GM23338 (cell line): ENCODE measurements at regions not wholly inside any gene's neighbourhood (a gene's known extent, or its start where the extent isn't known, plus 50 kb on each side); places are given as distances from the start of the nearest gene placed in this dataset.

ENCODE experiments used
- ATAC-seq: fragments of 200-7000 bp; cut with Tn5 transposase; 3 replicates; pipeline ENCODE4 v1.9.1; 2020
- DNase-seq: peaks from one replicate; pipeline ENCODE4 v3.0.0-alpha.2; 2015; ENCODE audit warnings: low spot score
- H2AFZ ChIP-seq: fragments of 200-600 bp; sonication (generic); 2 replicates; pipeline ENCODE4 v1.8.0; 2016; ENCODE audit warnings: antibody characterized with exemption, mild to moderate bottlenecking, moderate library complexity
- H3F3A ChIP-seq: fragments of 200-600 bp; sonication (generic); replicated peaks from 2 replicates; pipeline ENCODE4 v1.8.0; 2017; ENCODE audit warnings: antibody characterized with exemption, mixed run types, low read depth
- H3K27ac ChIP-seq: fragments of 200-600 bp; sonication (generic); 2 replicates; pipeline ENCODE4 v1.6.1; 2016; ENCODE audit warnings: low read depth
- H3K27me3 ChIP-seq: fragments of 200-600 bp; sonication (generic); 2 replicates; pipeline ENCODE4 v1.8.0; 2016; ENCODE audit warnings: mild to moderate bottlenecking, mixed run types, moderate library complexity; ENCODE audit not compliant: insufficient read depth
- H3K36me3 ChIP-seq: fragments of 200-600 bp; sonication (generic); 2 replicates; pipeline ENCODE4 v1.8.0; 2016; ENCODE audit warnings: mild to moderate bottlenecking; ENCODE audit not compliant: insufficient read depth
- H3K4me1 ChIP-seq: fragments of 200-600 bp; sonication (generic); 2 replicates; pipeline ENCODE4 v1.8.0; 2016; ENCODE audit warnings: mild to moderate bottlenecking, moderate library complexity; ENCODE audit not compliant: insufficient read depth
- H3K4me2 ChIP-seq: fragments of 200-600 bp; sonication (generic); 2 replicates; pipeline ENCODE4 v1.7.1; 2017; ENCODE audit warnings: mixed run types
- H3K4me3 ChIP-seq: fragments of 200-600 bp; sonication (generic); 2 replicates; pipeline ENCODE4 v1.6.1; 2016; ENCODE audit warnings: mixed run types
- H3K79me2 ChIP-seq: fragments of 200-600 bp; sonication (generic); replicated peaks from 2 replicates; pipeline ENCODE4 v1.8.0; 2017; ENCODE audit warnings: mild to moderate bottlenecking; ENCODE audit not compliant: insufficient read depth
- H3K9me2 ChIP-seq: fragments of 200-600 bp; sonication (generic); 2 replicates; pipeline ENCODE4 v1.8.0; 2017; ENCODE audit not compliant: insufficient read depth
- H4K20me1 ChIP-seq: fragments of 200-600 bp; sonication (generic); replicated peaks from 2 replicates; pipeline ENCODE4 v1.8.0; 2017; ENCODE audit warnings: mild to moderate bottlenecking; ENCODE audit not compliant: insufficient read depth
- H3K27ac Mint-ChIP-seq: 2 replicates; pipeline ENCODE4 v1.8.0; 2020; ENCODE audit warnings: inconsistent platforms, mild to moderate bottlenecking, moderate library complexity, mixed read lengths
- H3K27me3 Mint-ChIP-seq: 3 replicates; pipeline ENCODE4 v1.8.0; 2022; ENCODE audit warnings: low read depth, mild to moderate bottlenecking, moderate library complexity, mixed read lengths, inconsistent platforms; ENCODE audit not compliant: insufficient read depth, poor library complexity
- H3K36me3 Mint-ChIP-seq: 3 replicates; pipeline ENCODE4 v1.8.0; 2021; ENCODE audit warnings: low read depth, mild to moderate bottlenecking, inconsistent platforms, moderate library complexity, mixed read lengths
- H3K4me1 Mint-ChIP-seq: 3 replicates; pipeline ENCODE4 v1.8.0; 2020; ENCODE audit warnings: mild to moderate bottlenecking, inconsistent platforms, mixed read lengths
- H3K4me3 Mint-ChIP-seq: 3 replicates; pipeline ENCODE4 v1.8.0; 2021; ENCODE audit warnings: moderate library complexity, mild to moderate bottlenecking, inconsistent platforms, mixed read lengths
- H3K9me3 Mint-ChIP-seq: 3 replicates; pipeline ENCODE4 v1.8.0; 2020; ENCODE audit warnings: moderate library complexity, mild to moderate bottlenecking, inconsistent platforms, mixed read lengths
- JUNB ChIP-seq: IDR thresholded peaks from one replicate; pipeline ENCODE4 v1.6.1; 2016; ENCODE audit warnings: antibody characterized with exemption; ENCODE audit not compliant: unreplicated experiment
- STAT1 ChIP-seq: IDR thresholded peaks from one replicate; pipeline ENCODE4 v1.6.1; 2016; ENCODE audit warnings: antibody characterized with exemption; ENCODE audit not compliant: unreplicated experiment
- ZNF331 ChIP-seq: fragments of 250-450 bp; sonication (Bioruptor Pico); IDR thresholded peaks from 2 replicates; pipeline ENCODE4 v1.5.0; 2020; ENCODE audit warnings: low read depth, mild to moderate bottlenecking, moderate library complexity
- TF ChIP-seq, protein P1 (sequence below): IDR thresholded peaks from 2 replicates; pipeline ENCODE4 v1.6.1; 2016; ENCODE audit warnings: antibody characterized with exemption
- TF ChIP-seq, protein P2 (sequence below): fragments of 250-450 bp; sonication (Bioruptor Pico); IDR thresholded peaks from 2 replicates; pipeline ENCODE4 v1.5.0; 2020; ENCODE audit warnings: mild to moderate bottlenecking, moderate library complexity
- TF ChIP-seq, protein P3 (sequence below): IDR thresholded peaks from one replicate; pipeline ENCODE4 v1.6.1; 2018; ENCODE audit warnings: antibody characterized with exemption; ENCODE audit not compliant: unreplicated experiment

DNA sequence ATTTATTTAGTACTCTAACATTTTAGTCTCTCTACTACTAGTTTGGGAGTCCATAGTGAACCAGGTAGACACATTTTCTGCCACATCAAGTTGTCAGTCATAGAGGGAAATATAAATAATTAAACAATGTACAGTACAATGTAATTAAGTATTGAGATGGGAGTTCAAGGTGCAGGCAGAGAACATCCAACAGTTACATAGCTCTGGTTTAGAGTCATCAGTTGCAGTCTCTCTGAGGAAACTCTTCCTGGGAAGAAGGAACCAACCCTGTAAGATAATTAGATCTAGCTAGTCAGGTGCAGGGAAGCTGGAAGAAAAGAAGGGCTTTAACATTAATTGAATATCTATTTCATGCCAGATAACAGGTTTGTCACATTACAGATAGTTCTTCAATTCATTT is 457.9 kb upstream of the DYNLRB2 start:
- Histone ChIP-seq H3K4me3 (no peak overlapping the region), H3K79me2 (no peaks in the 10 kb centered on the region), H3K27me3 (no peaks in the 10 kb centered on the region), H3K27ac (no peak overlapping the region), H3K4me1 (no peaks in the 10 kb centered on the region), H3K9me2 (no peaks in the 10 kb centered on the region), H3K4me2 (no peak overlapping the region), H2AFZ (no peak overlapping the region), H4K20me1 (no peaks in the 10 kb centered on the region), H3K36me3 (no peaks in the 10 kb centered on the region), H3F3A (no peaks in the 10 kb centered on the region)
- no peak overlapping the region for H3K27ac Mint-ChIP-seq
- DNase-seq (no peak), ATAC-seq (no peak)
- H3K36me3 Mint-ChIP-seq = no peaks in the 10 kb centered on the region
- H3K4me3 Mint-ChIP-seq = no peak overlapping the region
- no peaks in the 10 kb centered on the region; the same call in 2 of the 3 replicates for H3K9me3 Mint-ChIP-seq
- no peaks in the 10 kb centered on the region for H3K27me3 Mint-ChIP-seq
- no peaks in the 10 kb centered on the region for H3K4me1 Mint-ChIP-seq
- TF ChIP-seq, protein P1, sequence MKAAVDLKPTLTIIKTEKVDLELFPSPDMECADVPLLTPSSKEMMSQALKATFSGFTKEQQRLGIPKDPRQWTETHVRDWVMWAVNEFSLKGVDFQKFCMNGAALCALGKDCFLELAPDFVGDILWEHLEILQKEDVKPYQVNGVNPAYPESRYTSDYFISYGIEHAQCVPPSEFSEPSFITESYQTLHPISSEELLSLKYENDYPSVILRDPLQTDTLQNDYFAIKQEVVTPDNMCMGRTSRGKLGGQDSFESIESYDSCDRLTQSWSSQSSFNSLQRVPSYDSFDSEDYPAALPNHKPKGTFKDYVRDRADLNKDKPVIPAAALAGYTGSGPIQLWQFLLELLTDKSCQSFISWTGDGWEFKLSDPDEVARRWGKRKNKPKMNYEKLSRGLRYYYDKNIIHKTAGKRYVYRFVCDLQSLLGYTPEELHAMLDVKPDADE = no peak
- TF ChIP-seq JUNB (no peak), STAT1 (no peak), ZNF331 (CRISPR knock-in tag) (no peak)
- TF ChIP-seq, protein P2, sequence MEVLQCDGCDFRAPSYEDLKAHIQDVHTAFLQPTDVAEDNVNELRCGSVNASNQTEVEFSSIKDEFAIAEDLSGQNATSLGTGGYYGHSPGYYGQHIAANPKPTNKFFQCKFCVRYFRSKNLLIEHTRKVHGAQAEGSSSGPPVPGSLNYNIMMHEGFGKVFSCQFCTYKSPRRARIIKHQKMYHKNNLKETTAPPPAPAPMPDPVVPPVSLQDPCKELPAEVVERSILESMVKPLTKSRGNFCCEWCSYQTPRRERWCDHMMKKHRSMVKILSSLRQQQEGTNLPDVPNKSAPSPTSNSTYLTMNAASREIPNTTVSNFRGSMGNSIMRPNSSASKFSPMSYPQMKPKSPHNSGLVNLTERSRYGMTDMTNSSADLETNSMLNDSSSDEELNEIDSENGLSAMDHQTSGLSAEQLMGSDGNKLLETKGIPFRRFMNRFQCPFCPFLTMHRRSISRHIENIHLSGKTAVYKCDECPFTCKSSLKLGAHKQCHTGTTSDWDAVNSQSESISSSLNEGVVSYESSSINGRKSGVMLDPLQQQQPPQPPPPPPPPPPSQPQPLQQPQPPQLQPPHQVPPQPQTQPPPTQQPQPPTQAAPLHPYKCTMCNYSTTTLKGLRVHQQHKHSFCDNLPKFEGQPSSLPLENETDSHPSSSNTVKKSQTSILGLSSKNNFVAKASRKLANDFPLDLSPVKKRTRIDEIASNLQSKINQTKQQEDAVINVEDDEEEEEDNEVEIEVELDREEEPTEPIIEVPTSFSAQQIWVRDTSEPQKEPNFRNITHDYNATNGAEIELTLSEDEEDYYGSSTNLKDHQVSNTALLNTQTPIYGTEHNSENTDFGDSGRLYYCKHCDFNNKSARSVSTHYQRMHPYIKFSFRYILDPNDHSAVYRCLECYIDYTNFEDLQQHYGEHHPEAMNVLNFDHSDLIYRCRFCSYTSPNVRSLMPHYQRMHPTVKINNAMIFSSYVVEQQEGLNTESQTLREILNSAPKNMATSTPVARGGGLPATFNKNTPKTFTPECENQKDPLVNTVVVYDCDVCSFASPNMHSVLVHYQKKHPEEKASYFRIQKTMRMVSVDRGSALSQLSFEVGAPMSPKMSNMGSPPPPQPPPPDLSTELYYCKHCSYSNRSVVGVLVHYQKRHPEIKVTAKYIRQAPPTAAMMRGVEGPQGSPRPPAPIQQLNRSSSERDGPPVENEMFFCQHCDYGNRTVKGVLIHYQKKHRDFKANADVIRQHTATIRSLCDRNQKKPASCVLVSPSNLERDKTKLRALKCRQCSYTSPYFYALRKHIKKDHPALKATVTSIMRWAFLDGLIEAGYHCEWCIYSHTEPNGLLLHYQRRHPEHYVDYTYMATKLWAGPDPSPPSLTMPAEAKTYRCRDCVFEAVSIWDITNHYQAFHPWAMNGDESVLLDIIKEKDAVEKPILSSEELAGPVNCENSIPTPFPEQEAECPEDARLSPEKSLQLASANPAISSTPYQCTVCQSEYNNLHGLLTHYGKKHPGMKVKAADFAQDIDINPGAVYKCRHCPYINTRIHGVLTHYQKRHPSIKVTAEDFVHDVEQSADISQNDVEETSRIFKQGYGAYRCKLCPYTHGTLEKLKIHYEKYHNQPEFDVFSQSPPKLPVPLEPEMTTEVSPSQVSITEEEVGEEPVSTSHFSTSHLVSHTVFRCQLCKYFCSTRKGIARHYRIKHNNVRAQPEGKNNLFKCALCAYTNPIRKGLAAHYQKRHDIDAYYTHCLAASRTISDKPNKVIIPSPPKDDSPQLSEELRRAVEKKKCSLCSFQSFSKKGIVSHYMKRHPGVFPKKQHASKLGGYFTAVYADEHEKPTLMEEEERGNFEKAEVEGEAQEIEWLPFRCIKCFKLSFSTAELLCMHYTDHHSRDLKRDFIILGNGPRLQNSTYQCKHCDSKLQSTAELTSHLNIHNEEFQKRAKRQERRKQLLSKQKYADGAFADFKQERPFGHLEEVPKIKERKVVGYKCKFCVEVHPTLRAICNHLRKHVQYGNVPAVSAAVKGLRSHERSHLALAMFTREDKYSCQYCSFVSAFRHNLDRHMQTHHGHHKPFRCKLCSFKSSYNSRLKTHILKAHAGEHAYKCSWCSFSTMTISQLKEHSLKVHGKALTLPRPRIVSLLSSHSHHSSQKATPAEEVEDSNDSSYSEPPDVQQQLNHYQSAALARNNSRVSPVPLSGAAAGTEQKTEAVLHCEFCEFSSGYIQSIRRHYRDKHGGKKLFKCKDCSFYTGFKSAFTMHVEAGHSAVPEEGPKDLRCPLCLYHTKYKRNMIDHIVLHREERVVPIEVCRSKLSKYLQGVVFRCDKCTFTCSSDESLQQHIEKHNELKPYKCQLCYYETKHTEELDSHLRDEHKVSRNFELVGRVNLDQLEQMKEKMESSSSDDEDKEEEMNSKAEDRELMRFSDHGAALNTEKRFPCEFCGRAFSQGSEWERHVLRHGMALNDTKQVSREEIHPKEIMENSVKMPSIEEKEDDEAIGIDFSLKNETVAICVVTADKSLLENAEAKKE (CRISPR knock-in tag) = no peak
- TF ChIP-seq, protein P3, sequence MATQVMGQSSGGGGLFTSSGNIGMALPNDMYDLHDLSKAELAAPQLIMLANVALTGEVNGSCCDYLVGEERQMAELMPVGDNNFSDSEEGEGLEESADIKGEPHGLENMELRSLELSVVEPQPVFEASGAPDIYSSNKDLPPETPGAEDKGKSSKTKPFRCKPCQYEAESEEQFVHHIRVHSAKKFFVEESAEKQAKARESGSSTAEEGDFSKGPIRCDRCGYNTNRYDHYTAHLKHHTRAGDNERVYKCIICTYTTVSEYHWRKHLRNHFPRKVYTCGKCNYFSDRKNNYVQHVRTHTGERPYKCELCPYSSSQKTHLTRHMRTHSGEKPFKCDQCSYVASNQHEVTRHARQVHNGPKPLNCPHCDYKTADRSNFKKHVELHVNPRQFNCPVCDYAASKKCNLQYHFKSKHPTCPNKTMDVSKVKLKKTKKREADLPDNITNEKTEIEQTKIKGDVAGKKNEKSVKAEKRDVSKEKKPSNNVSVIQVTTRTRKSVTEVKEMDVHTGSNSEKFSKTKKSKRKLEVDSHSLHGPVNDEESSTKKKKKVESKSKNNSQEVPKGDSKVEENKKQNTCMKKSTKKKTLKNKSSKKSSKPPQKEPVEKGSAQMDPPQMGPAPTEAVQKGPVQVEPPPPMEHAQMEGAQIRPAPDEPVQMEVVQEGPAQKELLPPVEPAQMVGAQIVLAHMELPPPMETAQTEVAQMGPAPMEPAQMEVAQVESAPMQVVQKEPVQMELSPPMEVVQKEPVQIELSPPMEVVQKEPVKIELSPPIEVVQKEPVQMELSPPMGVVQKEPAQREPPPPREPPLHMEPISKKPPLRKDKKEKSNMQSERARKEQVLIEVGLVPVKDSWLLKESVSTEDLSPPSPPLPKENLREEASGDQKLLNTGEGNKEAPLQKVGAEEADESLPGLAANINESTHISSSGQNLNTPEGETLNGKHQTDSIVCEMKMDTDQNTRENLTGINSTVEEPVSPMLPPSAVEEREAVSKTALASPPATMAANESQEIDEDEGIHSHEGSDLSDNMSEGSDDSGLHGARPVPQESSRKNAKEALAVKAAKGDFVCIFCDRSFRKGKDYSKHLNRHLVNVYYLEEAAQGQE = no peak
